NAMALWA (cell line): ENCODE measurements at regions not wholly inside any gene's neighbourhood (a gene's known extent, or its start where the extent isn't known, plus 50 kb on each side); places are given as distances from the start of the nearest gene placed in this dataset.

Experiments used
- DNase-seq: peaks from one replicate; pipeline ENCODE4 v3.0.0-alpha.2; 2015; ENCODE audit warnings: low spot score

- no peak for DNase-seq
Observed at GRCh38 chr14:81837304-81837703, 303.7 kb upstream of the SEL1L start.

DNA sequence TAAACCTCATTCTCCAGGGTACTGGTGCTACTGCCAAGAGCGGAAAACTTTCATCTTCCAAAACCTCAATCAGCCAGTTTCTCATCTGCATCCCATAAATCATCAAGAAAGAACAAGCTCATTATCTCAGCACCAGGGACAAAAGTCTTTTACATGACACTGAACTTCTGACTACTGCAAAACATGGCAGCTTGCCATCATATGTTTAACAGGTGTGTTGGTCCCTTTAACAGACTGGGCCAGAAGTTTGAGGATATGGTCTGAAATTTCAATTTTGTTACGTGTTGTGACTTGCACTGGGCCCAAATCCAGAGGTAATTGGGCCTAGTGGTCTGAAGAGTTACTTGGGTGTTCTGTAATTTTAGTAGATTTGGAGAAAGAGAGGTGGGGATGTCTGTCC lies 305.4 kb upstream of the SEL1L start:
- no peak for DNase-seq

DNA sequence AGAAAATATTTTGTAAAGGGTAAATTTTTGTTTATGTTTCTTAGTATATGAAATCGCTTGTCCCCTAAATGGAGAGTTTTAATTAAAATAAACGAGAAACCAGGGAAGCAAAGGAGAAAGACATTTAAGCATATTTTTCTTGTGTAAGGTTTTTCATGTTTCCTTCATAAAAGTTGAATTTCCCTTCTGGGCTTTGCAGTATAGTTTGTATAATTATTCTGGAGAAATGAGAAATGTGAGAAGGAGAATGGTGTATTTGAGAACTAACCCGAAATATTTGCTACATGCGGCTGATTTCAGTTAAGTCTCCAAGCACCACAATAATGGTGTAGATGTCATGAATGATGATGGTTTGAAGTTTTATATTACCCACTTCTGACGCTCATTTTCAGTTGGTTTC lies 307.7 kb upstream of the SEL1L start:
- no peak for DNase-seq

DNA sequence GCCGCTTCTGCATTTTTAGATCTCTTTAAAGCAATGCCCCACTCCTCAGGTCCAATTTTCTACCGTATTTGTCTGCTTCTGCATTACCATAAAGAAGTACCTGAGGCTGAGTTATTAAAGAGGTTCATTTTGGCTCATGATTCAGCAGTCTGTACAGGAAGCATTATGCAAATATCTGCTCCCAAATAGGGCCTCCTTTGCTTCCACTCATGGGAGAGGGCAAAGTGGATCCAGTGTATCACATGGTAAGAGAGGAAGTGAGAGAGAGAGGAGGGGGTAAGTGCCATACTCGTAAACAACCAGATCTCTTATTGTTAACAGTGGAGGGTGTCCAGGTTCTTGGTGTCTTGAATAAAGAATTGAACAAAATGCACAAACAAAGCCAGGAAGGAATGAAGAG lies 316.1 kb upstream of the SEL1L start:
- no peak for DNase-seq

- no peak for DNase-seq
Observed at GRCh38 chr14:81855007-81855406, 321.4 kb upstream of the SEL1L start.

GRCh38 chr14:81859046-81859445 lies 325.4 kb upstream of the SEL1L start:
- no peak for DNase-seq

DNA sequence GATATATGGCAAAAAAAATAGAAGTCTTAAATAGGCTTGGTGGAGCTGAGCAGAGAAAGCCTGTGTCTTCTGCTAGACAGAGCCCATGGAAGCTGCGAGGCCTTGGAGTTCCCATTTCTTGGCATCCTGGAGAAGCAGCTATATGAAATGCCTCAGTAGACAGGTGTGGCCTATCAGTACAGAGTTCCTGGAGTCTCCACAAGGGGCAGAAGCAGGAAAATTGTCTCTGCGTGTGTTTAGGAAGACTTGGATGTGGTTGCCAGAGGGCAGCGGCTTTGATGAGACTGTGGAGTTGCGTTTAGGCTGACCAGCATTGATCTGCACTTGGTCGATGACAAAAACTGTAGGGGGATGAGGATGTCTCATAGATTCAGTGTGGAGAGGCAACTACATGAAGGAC lies 334.5 kb upstream of the SEL1L start:
- no peak for DNase-seq

DNA sequence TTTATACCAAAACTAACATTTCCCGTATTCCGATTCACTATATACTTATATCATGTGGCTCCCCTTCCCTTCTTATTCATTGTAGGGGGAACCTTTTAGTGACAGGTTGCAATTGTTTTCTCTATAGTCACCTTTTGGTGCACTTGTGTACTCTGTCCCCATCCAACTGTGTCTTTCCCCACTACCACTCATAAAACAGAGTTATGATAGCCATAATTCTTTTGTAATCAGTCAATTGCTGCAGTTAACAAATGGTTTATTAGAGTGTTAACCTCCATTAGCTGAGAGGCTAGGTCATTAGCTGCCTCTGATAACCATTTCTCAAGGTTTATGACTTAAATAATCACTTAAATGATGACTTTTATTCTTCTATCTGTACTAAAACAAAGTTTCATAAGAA lies 338.1 kb upstream of the SEL1L start:
- no peak for DNase-seq

DNA sequence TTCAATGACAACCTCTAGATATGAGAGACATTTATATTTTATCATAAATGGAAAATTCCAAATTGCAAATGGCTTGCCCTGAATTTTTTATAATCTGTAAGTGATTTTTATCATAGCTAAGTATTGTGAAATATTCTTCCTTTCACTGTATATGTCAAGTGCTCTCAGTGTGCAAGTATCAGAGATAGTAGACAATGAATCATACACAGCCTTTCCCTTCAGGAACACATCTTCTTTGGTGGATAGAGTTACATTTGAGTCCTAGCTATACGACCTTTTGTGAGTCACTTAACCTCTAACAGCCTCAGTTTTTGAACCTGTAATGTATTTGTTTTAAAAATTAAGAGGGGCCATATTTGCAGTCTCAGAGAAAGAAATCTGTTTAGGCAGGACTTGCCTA lies 350.7 kb upstream of the SEL1L start:
- no peak for DNase-seq

GRCh38 chr14:81886588-81886987 lies 352.9 kb upstream of the SEL1L start:
- no peak for DNase-seq

DNA sequence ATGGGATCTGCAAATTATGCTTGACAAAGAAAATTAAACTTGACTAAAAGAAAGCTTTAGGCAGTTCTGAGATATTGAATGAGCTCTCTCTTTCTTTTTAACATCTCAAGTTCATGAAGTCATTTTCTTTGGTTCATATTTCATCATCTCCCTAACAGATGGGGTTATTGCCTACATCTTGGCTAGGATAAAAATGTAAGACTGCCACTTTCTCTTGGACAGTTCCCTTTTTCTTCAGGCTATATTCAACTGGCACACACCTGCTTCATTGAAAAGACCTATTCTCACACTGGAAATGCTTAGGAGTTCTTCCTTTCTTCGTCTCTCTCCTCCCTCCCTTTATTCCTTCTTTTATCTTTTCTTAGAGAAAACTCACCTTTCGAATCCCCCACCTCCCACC lies 355.9 kb upstream of the SEL1L start:
- no peak for DNase-seq

- DNase-seq, result no peak
Observed at GRCh38 chr14:81890020-81890419, 356.4 kb upstream of the SEL1L start.

DNA sequence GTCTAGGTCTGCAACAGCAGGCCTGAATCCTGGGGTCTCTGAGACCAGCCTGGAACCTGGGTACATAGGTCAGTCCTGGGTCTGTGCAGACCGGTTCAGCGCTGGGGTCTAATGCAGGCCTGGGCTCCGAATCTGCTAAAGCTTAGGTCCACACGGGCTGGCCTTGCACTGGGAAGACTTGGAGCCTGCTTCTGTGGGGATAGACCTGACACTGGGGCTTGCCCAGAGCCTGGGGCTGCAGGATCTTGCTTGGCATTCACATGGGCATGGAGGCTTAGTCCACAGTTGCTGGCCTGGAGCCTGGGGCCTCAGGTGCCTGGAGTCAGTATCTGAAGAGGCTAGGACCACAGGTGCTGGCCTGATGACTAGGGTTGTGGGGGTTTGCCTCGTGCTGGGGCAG lies 369.8 kb upstream of the SEL1L start:
- no peak for DNase-seq

GRCh38 chr14:81927070-81927469 lies 393.4 kb upstream of the SEL1L start:
- peak; percentile 20 for DNase-seq

DNA sequence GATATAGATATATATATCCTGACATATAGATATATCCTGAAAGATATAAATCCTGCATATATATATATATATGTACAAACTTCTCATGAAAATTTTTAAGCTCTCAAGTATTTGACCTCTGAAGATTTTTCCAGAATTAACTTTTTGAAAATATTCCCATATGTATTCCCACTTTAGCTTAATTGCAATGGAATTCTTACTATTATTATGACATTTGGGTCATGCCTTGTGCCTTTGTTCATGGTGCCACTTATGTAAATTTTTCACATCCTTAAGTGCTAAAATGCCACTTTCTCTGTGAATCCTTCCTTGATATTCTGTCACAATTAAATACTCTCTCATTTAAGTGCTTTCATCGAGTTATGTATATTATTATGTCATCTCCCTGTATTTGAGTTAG lies 398.2 kb upstream of the SEL1L start:
- DNase-seq, result no peak

- DNase-seq, result no peak
Observed at GRCh38 chr14:81936348-81936747, 402.7 kb upstream of the SEL1L start.

DNA sequence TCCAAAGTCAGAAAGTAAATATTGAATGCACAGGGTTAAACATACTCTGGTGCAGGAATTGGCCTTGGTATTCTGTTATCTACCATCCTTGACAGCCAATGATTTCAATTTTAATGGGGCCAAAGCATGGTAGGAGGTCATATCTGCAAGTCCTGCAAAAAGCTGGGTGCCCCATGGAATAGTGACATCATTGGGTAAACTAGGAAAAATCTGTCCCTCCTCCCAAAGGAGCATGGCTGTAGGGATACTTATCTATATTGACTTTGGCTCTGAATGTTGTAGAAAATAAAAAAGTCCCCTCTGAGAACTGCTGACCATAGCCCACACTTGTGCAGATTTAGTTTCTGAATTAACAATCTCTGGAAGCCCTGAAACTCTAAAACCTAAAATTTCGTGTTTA lies 403.2 kb upstream of the SEL1L start:
- no peak for DNase-seq

DNA sequence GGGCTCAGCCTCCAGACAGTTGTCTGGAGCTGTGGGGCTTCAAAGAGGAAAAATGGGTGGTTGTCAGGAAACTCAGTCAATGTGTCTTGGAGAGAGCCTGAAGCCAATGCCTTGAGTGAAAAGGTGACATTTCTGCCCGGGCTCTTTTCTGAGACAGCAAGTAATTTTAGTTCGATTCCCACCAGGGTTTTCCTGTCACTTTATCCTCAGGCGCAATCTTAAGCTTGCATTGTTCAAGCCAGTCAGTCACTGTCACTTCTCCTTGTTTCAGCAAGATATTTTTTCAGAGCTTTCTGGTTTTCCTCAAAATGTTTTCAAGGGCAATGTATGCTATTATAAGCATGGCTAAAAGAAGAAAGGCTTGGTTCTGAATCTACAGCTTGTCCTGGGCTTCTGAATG lies 404.7 kb upstream of the SEL1L start:
- DNase-seq, result no peak

GRCh38 chr14:81940651-81941050 lies 407.0 kb upstream of the SEL1L start:
- DNase-seq, result no peak

- DNase-seq, result no peak
Observed at GRCh38 chr14:81942071-81942470, 408.4 kb upstream of the SEL1L start.

DNA sequence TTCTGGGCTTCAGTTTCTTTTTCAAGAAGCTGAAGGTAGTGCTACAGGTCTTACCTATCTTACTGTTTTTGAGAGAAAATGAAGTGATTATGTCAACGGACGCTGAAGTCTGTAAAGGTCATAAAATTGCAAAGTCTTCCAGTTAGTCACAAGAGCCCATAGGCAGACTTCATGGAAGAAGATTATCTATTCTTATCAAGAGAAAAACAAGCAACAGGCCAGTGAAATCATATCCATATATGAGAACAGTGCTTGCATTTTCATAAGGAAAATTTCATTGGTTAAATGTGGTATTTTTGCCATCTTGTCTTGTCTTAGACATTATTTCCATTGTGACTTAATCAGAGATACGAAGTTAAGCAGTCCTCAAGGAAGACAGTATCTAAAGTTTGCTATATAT lies 412.7 kb upstream of the SEL1L start:
- DNase-seq, result no peak

- no peak for DNase-seq
Observed at GRCh38 chr14:81946834-81947798, 413.5 kb upstream of the SEL1L start.

DNA sequence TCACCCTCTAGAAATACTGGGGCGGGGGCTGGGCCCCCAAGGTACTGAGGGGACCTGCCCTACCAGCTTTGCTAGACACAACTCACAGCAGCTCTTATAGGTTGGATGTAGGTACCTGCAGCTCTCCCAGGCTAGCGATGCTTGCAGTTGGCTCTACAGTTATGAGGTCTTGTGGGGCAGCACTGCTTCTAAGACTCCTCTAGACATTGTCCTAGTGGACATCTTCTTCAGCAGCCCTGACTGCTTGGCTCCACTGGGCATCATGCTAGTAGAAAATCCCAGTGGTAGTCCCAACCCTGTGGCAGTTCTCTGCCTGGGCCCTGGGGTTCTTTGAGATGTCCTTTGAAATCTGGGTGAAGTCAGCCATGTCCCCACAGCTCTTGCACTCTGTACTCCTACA lies 419.3 kb upstream of the SEL1L start:
- DNase-seq, result no peak

DNA sequence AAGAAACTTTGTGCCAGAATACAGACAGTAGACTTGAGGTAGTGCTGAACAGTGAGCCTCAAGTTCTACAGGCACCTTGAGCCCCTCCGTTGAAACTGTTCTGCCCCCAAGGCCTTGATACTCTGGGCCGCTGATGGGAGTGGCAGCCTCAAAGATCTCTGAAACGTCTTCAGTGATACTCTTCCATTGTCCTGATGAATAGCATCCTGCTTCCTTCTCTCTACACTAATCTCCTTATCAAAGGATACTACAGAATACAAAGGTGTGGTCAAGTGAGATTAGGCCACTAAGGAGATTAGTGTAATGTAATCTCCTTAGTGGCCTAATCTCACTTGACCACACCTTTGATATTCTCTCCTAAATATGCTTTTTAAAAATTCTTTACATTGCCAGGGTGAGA lies 419.8 kb upstream of the SEL1L start:
- DNase-seq, result no peak
